SU-DHL-6 (cell line): ENCODE measurements at regions not wholly inside any gene's neighbourhood (a gene's known extent, or its start where the extent isn't known, plus 50 kb on each side); places are given as distances from the start of the nearest gene placed in this dataset.

ENCODE experiments used
- H2AFZ ChIP-seq: fragments of 200-600 bp; sonication (generic); 2 replicates; pipeline ENCODE4 v1.6.1; 2014; ENCODE audit warnings: low read depth, mild to moderate bottlenecking, moderate library complexity, mixed read lengths, antibody characterized with exemption, low read length; ENCODE audit not compliant: severe bottlenecking
- H3F3A ChIP-seq: fragments of 200-600 bp; shearing (Covaris generic); 2 replicates; pipeline ENCODE4 v1.6.0; 2016; ENCODE audit warnings: antibody characterized with exemption, mild to moderate bottlenecking; ENCODE audit not compliant: insufficient read depth
- H3K27ac ChIP-seq: fragments of 200-600 bp; sonication (generic); 2 replicates; pipeline ENCODE4 v1.5.1; 2016; ENCODE audit warnings: low read depth, mild to moderate bottlenecking, low read length, moderate library complexity, mixed read lengths
- H3K27me3 ChIP-seq: fragments of 200-600 bp; sonication (generic), shearing (Covaris generic); 2 replicates; pipeline ENCODE4 v1.6.0; 2014; ENCODE audit warnings: mild to moderate bottlenecking, low read length
- H3K36me3 ChIP-seq: fragments of 200-600 bp; sonication (generic); 2 replicates; pipeline ENCODE4 v1.6.1; 2014; ENCODE audit warnings: mild to moderate bottlenecking, low read length, mixed read lengths
- H3K4me2 ChIP-seq: fragments of 300-600, 200-600 bp; shearing (Covaris generic), sonication (generic); 2 replicates; pipeline ENCODE4 v1.6.0; 2014; ENCODE audit warnings: low read length, low read depth, mild to moderate bottlenecking; ENCODE audit not compliant: poor library complexity, severe bottlenecking
- H3K4me3 ChIP-seq: fragments of 200-600 bp; sonication (generic); 2 replicates; pipeline ENCODE4 v1.5.1; 2014; ENCODE audit warnings: antibody characterized with exemption, low read length, mild to moderate bottlenecking, mixed read lengths; ENCODE audit not compliant: insufficient read depth, poor library complexity, severe bottlenecking
- H3K79me2 ChIP-seq: fragments of 200-600 bp; sonication (generic); 2 replicates; pipeline ENCODE4 v1.6.1; 2014; ENCODE audit warnings: mild to moderate bottlenecking, low read length, moderate library complexity; ENCODE audit not compliant: insufficient read depth
- H3K9ac ChIP-seq: fragments of 200-600 bp; sonication (generic); 2 replicates; pipeline ENCODE4 v1.7.0; 2014; ENCODE audit warnings: mild to moderate bottlenecking, low read length
- H3K9me2 ChIP-seq: fragments of 200-600 bp; sonication (generic); replicated peaks from 2 replicates; pipeline ENCODE4 v1.6.1; 2014; ENCODE audit warnings: low read length; ENCODE audit not compliant: insufficient read depth
- H3K9me3 ChIP-seq: fragments of 200-600 bp; sonication (generic); 2 replicates; pipeline ENCODE4 v1.6.1; 2014; ENCODE audit warnings: low read length, mixed read lengths; ENCODE audit not compliant: insufficient read depth
- H4K20me1 ChIP-seq: fragments of 200-600 bp; sonication (generic); 2 replicates; pipeline ENCODE4 v1.6.1; 2014; ENCODE audit warnings: low read depth, mild to moderate bottlenecking, antibody characterized with exemption, low read length, moderate library complexity, mixed read lengths
- EZH2phosphoT487 ChIP-seq: fragments of 200-600 bp; sonication (generic), shearing (Covaris generic); conservative IDR thresholded peaks from 2 replicates; pipeline ENCODE4 v1.6.1; 2018; ENCODE audit warnings: mild to moderate bottlenecking, antibody characterized with exemption, low read length, moderate library complexity, mixed read lengths
- TF ChIP-seq, protein P1 (sequence below): fragments of 200-600 bp; sonication (generic); IDR thresholded peaks from one replicate; pipeline ENCODE4 v1.5.1; 2017; ENCODE audit warnings: antibody characterized with exemption, mild to moderate bottlenecking, low read length, moderate library complexity; ENCODE audit not compliant: insufficient read depth, poor library complexity, severe bottlenecking

DNA sequence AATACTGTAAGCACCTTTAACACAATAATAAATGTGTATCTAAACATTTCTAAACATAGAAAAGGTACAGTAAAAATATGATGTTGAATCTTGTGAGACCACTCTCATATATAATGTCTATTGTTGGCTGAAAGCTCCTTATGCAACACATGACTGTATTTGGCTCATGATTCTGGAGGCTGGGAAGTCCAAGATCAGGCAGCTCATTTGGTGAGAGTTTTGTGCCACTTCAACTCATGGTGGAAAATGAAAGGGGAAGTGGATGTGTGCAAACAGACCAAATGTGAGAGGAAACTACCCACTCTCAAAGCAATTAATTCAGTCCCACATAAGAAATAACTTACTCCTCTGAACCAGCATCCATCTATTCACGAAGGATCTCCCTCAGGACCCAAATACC is 257.7 kb upstream of the OPRM1 start:
- H3K9me3 ChIP-seq: no peaks in the 10 kb centered on the region
- H3K27me3 ChIP-seq: no peaks in the 10 kb centered on the region
- no peaks in the 10 kb centered on the region for H3K36me3 ChIP-seq
- no peaks in the 10 kb centered on the region for H4K20me1 ChIP-seq
- H3K4me3 ChIP-seq: no peak overlapping the region
- H3K27ac ChIP-seq: no peak overlapping the region
- TF ChIP-seq, protein P1, sequence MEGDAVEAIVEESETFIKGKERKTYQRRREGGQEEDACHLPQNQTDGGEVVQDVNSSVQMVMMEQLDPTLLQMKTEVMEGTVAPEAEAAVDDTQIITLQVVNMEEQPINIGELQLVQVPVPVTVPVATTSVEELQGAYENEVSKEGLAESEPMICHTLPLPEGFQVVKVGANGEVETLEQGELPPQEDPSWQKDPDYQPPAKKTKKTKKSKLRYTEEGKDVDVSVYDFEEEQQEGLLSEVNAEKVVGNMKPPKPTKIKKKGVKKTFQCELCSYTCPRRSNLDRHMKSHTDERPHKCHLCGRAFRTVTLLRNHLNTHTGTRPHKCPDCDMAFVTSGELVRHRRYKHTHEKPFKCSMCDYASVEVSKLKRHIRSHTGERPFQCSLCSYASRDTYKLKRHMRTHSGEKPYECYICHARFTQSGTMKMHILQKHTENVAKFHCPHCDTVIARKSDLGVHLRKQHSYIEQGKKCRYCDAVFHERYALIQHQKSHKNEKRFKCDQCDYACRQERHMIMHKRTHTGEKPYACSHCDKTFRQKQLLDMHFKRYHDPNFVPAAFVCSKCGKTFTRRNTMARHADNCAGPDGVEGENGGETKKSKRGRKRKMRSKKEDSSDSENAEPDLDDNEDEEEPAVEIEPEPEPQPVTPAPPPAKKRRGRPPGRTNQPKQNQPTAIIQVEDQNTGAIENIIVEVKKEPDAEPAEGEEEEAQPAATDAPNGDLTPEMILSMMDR: no peak
- TF ChIP-seq EZH2phosphoT487: no peak
- H3K79me2 ChIP-seq: no peaks in the 10 kb centered on the region
- no peaks in the 10 kb centered on the region for H3F3A ChIP-seq
- H3K9me2 ChIP-seq: no peaks in the 10 kb centered on the region
- H3K4me2 ChIP-seq: no peak overlapping the region
- H2AFZ ChIP-seq: no peak overlapping the region
- H3K9ac ChIP-seq: no peak overlapping the region

DNA sequence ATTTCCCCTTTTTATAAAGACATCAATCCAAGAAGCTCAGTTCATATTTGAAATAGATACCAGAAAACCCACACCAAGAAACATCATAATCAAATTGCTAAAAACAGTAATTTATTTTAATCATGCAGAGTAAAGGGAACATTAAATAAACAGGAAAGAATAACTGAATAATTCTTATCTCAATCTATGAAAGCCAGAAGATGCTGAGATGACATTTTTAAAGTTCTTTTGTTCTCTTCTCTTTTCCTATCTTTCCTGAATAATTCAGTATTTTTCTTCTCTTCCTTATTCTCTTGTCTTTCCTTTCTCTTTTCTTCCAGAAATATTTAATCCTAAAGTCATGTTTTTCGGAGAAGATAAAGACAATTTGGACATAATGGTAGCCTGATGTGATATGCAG is 259.0 kb upstream of the OPRM1 start:
- Histone ChIP-seq H3K9me2 (no peaks in the 10 kb centered on the region), H3K36me3 (no peaks in the 10 kb centered on the region)
- TF ChIP-seq EZH2phosphoT487: no peak
- TF ChIP-seq, protein P1: no peak

DNA sequence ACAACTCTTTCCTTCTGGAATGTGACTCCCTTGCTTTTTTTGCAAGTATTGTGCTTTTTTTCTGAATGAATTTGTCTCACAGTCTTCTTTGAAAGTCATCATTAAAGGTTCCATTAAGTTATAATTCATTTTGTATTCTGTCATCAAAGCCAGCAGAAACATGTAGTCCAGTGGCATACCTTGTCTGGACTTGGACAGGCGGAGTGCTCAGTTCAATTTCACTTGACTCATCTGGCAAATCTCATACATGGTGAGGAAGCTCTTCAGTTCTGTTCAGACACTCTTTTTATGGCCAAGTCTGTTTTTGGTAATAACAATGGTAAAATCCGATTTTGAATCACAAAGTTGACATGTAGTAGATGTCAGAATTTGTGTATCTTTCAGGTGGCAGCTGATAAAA is 260.8 kb upstream of the OPRM1 start:
- Histone ChIP-seq H3K4me2 (no peak overlapping the region), H3K9me3 (no peaks in the 10 kb centered on the region), H3K9ac (no peak overlapping the region), H3F3A (no peaks in the 10 kb centered on the region), H3K79me2 (no peaks in the 10 kb centered on the region), H4K20me1 (no peaks in the 10 kb centered on the region), H3K9me2 (no peaks in the 10 kb centered on the region), H2AFZ (no peak overlapping the region), H3K27me3 (no peaks in the 10 kb centered on the region), H3K4me3 (no peak overlapping the region), H3K36me3 (no peaks in the 10 kb centered on the region), H3K27ac (no peak overlapping the region)
- no peak for TF ChIP-seq EZH2phosphoT487
- TF ChIP-seq, protein P1: no peak

More for the DNA sequence above, 259.0 kb upstream of the OPRM1 start:
- H3K27me3 ChIP-seq: no peaks in the 10 kb centered on the region
- H3K4me3 ChIP-seq: no peak overlapping the region
- H3K79me2 ChIP-seq: no peaks in the 10 kb centered on the region
- no peak overlapping the region for H3K27ac ChIP-seq
- H3K9ac ChIP-seq: no peak overlapping the region
- no peak overlapping the region for H2AFZ ChIP-seq
- no peaks in the 10 kb centered on the region for H3K9me3 ChIP-seq
- no peak overlapping the region for H3K4me2 ChIP-seq
- no peaks in the 10 kb centered on the region for H3F3A ChIP-seq
- no peaks in the 10 kb centered on the region for H4K20me1 ChIP-seq

DNA sequence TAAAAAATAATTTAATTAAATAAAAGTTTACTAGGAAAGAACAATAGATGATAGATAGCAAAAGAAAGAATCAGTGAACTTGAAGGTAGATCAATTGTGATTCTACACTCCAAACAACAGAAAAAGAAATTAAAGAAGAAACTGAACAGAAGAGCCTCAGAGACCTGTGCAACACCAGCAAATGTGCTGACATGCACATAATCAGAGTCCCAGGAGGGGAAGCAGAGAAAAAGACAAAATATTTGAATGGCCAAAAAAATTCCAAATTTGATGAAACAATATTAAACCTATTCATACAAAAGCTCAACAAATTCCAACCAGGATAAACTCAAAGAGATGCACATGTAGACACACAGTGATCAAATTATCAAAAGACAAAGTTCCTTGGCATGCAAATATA is 267.5 kb upstream of the OPRM1 start:
- no peak overlapping the region for H2AFZ ChIP-seq
- H3K27ac ChIP-seq: no peak overlapping the region
- H3K9ac ChIP-seq: no peak overlapping the region
- TF ChIP-seq, protein P1: no peak
- no peak for TF ChIP-seq EZH2phosphoT487
- no peaks in the 10 kb centered on the region for H3F3A ChIP-seq
- H3K4me3 ChIP-seq: no peak overlapping the region
- no peaks in the 10 kb centered on the region for H3K9me2 ChIP-seq
- H4K20me1 ChIP-seq: no peaks in the 10 kb centered on the region
- H3K4me2 ChIP-seq: no peak overlapping the region
- H3K9me3 ChIP-seq: no peaks in the 10 kb centered on the region
- H3K79me2 ChIP-seq: no peaks in the 10 kb centered on the region
- no peaks in the 10 kb centered on the region for H3K27me3 ChIP-seq
- no peaks in the 10 kb centered on the region for H3K36me3 ChIP-seq
